ENCODE measurements at regions not wholly inside any gene's neighbourhood (a gene's known extent, or its start where the extent isn't known, plus 50 kb on each side); places are given as distances from the start of the nearest gene placed in this dataset.

DNA sequence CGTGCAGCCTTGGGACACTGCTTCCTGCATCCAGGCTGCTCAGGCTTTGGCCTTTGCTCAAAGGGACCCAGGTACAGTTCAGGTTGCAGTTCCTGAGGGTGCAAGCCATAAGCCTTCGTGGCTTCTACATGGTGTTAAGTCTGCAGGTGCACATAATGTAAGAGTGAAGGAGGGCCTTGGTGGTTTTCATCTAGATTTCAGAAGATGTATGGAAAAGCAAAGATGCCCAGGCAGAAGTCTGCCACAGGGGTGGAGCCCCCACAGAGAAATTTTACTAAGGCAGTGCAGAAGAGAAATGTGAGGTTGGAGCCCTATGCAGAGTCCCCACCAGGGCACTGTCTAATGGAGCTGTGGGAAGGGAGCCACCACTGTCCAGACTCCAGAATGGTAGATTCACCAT lies 200.9 kb downstream of the ICE1 start:
- no peaks in the 10 kb centered on the region for H3K27me3 Mint-ChIP-seq (ENCODE audit: unreplicated experiment)
- H3K27ac Mint-ChIP-seq (ENCODE audit: unreplicated experiment) = no peak overlapping the region
- TF ChIP-seq, protein P1, sequence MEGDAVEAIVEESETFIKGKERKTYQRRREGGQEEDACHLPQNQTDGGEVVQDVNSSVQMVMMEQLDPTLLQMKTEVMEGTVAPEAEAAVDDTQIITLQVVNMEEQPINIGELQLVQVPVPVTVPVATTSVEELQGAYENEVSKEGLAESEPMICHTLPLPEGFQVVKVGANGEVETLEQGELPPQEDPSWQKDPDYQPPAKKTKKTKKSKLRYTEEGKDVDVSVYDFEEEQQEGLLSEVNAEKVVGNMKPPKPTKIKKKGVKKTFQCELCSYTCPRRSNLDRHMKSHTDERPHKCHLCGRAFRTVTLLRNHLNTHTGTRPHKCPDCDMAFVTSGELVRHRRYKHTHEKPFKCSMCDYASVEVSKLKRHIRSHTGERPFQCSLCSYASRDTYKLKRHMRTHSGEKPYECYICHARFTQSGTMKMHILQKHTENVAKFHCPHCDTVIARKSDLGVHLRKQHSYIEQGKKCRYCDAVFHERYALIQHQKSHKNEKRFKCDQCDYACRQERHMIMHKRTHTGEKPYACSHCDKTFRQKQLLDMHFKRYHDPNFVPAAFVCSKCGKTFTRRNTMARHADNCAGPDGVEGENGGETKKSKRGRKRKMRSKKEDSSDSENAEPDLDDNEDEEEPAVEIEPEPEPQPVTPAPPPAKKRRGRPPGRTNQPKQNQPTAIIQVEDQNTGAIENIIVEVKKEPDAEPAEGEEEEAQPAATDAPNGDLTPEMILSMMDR (IDR thresholded peaks at IDR 0.05; ENCODE audit: unreplicated experiment) = no peak
- H3K36me3 Mint-ChIP-seq (ENCODE audit: insufficient read depth, unreplicated experiment) = no peaks in the 10 kb centered on the region
- CTCF ChIA-PET = no interaction called here
- DNase-seq = no peak
- BruUV-seq (replicated peaks) = no TSS peak
- H3K4me3 Mint-ChIP-seq (ENCODE audit: low read depth, unreplicated experiment) = no peak overlapping the region
- intact Hi-C loops (cut with micrococcal nuclease; ENCODE audit: unreplicated experiment) = no loop called here
- no peaks in the 10 kb centered on the region for H3K4me1 Mint-ChIP-seq (ENCODE audit: low read depth, unreplicated experiment)
- H3K9me3 Mint-ChIP-seq (ENCODE audit: low read depth, unreplicated experiment) = peaks cover 11% of the 10 kb centered on the region

DNA sequence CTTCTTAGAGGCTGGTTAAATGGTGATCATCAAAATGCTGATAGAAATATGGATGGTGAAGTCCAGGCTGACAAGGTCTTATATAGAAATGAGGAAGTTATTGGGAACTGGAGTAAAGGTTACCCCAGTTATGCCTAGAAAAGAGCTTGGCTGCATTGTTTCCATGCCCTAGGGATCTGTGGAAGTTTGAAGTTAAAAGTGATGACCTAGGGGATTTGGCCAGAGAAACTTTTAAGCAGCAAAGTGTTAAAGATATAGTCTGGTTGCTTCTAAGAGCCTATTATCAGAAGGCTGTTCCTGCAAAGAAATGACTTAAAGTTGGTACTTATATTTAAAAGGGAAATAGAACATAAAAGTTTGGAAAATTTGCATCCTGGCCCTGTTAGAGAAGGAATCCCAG lies 200.3 kb downstream of the ICE1 start:
- no peaks in the 10 kb centered on the region for H3K27me3 Mint-ChIP-seq (ENCODE audit: unreplicated experiment)
- H3K4me3 Mint-ChIP-seq (ENCODE audit: low read depth, unreplicated experiment) = no peak overlapping the region
- intact Hi-C loops (cut with micrococcal nuclease; ENCODE audit: unreplicated experiment) = no loop called here
- peaks cover 11% of the 10 kb centered on the region for H3K9me3 Mint-ChIP-seq (ENCODE audit: low read depth, unreplicated experiment)
- TF ChIP-seq, protein P1 (IDR thresholded peaks at IDR 0.05; ENCODE audit: unreplicated experiment) = no peak
- no peak overlapping the region for H3K27ac Mint-ChIP-seq (ENCODE audit: unreplicated experiment)
- CTCF ChIA-PET = no interaction called here
- BruUV-seq (replicated peaks) = no TSS peak
- H3K36me3 Mint-ChIP-seq (ENCODE audit: insufficient read depth, unreplicated experiment) = no peaks in the 10 kb centered on the region
- H3K4me1 Mint-ChIP-seq (ENCODE audit: low read depth, unreplicated experiment) = no peaks in the 10 kb centered on the region
- no peak for DNase-seq

- Mint-ChIP-seq H3K4me3 (ENCODE audit: low read depth, unreplicated experiment) (no peak overlapping the region), H3K27ac (ENCODE audit: unreplicated experiment) (no peak overlapping the region), H3K27me3 (ENCODE audit: unreplicated experiment) (no peaks in the 10 kb centered on the region), H3K36me3 (ENCODE audit: insufficient read depth, unreplicated experiment) (no peaks in the 10 kb centered on the region), H3K9me3 (ENCODE audit: low read depth, unreplicated experiment) (peaks cover 9% of the 10 kb centered on the region), H3K4me1 (ENCODE audit: low read depth, unreplicated experiment) (no peaks in the 10 kb centered on the region)
- TF ChIP-seq, protein P1 (IDR thresholded peaks at IDR 0.05; ENCODE audit: unreplicated experiment) = no peak
- CTCF ChIA-PET = interaction anchor here (0.6 kb wide), 1 partner anchor 114 kb away, joined by 3 read pairs; no protein-coding TSS in a partner anchor
- BruUV-seq (replicated peaks) = no TSS peak
- DNase-seq = no peak
- intact Hi-C loops (cut with micrococcal nuclease; ENCODE audit: unreplicated experiment) = no loop called here
These were observed 197.1 kb downstream of the ICE1 start for GRCh38 chr5:5619546-5619945.

DNA sequence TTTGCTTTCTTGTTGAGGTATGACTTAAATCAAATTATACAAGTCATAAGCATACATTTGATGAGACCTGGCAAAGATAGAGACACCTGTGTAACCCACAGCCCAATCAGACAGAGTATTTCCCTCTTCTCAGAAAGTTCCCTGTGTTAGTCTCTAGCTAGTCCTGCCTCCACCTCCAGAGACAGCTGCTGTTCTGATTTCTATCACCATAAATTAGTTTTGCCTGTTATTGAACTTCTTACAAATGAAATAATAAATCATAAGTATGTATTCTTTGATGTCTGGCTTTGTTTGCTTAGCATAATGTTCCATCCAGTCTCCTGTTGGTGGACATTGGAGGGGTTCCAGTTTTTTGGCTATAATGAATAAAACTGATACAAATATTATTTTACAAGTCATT lies 194.5 kb downstream of the ICE1 start:
- CTCF ChIA-PET = no interaction called here
- BruUV-seq (replicated peaks) = no TSS peak
- intact Hi-C loops (cut with micrococcal nuclease; ENCODE audit: unreplicated experiment) = no loop called here
- Mint-ChIP-seq H3K36me3 (ENCODE audit: insufficient read depth, unreplicated experiment) (no peaks in the 10 kb centered on the region), H3K4me3 (ENCODE audit: low read depth, unreplicated experiment) (no peak overlapping the region), H3K9me3 (ENCODE audit: low read depth, unreplicated experiment) (peaks cover 2% of the 10 kb centered on the region), H3K27me3 (ENCODE audit: unreplicated experiment) (no peaks in the 10 kb centered on the region), H3K4me1 (ENCODE audit: low read depth, unreplicated experiment) (no peaks in the 10 kb centered on the region), H3K27ac (ENCODE audit: unreplicated experiment) (no peak overlapping the region)
- TF ChIP-seq, protein P1 (IDR thresholded peaks at IDR 0.05; ENCODE audit: unreplicated experiment) = no peak
- no peak for DNase-seq

All from Calu3 (cell line).